Neural cell (in vitro differentiated cells): ENCODE measurements at regions not wholly inside any gene's neighbourhood (a gene's known extent, or its start where the extent isn't known, plus 50 kb on each side); places are given as distances from the start of the nearest gene placed in this dataset.

Source experiments
- EP300 ChIP-seq: fragments of 450-650 bp; conservative IDR thresholded peaks from 2 replicates; pipeline ENCODE4 v1.6.1; 2014; ENCODE audit warnings: antibody characterized with exemption, mild to moderate bottlenecking, moderate library complexity; ENCODE audit not compliant: poor library complexity, severe bottlenecking
- EZH2 ChIP-seq: fragments of 200-600, 300-800 bp; shearing (Covaris generic), sonication (generic); IDR thresholded peaks from 2 replicates; pipeline ENCODE4 v1.6.1; 2014; ENCODE audit warnings: antibody characterized with exemption, low read length, borderline replicate concordance, mild to moderate bottlenecking; ENCODE audit not compliant: insufficient read depth, poor library complexity, severe bottlenecking
- POLR2AphosphoS5 ChIP-seq: IDR thresholded peaks from 2 replicates; pipeline ENCODE4 v1.6.1; 2012
- RAD21 ChIP-seq: fragments of 450-650 bp; conservative IDR thresholded peaks from 2 replicates; pipeline ENCODE4 v1.6.1; 2014; ENCODE audit warnings: antibody characterized with exemption, mild to moderate bottlenecking, moderate library complexity
- SMC3 ChIP-seq: fragments of 450-650 bp; conservative IDR thresholded peaks from 2 replicates; pipeline ENCODE4 v1.6.1; 2014; ENCODE audit warnings: antibody characterized with exemption, mild to moderate bottlenecking, moderate library complexity; ENCODE audit not compliant: poor library complexity
- TAF1 ChIP-seq: IDR thresholded peaks from 2 replicates; pipeline ENCODE4 v1.6.1; 2012; ENCODE audit warnings: low read depth
- TF ChIP-seq, protein P1 (sequence below): fragments of 450-650 bp; IDR thresholded peaks from 2 replicates; pipeline ENCODE4 v1.5.1; 2014; ENCODE audit warnings: antibody characterized with exemption, mild to moderate bottlenecking, moderate library complexity; ENCODE audit not compliant: poor library complexity, severe bottlenecking
- TF ChIP-seq, protein P2 (sequence below): IDR thresholded peaks from 2 replicates; pipeline ENCODE4 v1.6.1; 2012; ENCODE audit warnings: borderline replicate concordance

DNA sequence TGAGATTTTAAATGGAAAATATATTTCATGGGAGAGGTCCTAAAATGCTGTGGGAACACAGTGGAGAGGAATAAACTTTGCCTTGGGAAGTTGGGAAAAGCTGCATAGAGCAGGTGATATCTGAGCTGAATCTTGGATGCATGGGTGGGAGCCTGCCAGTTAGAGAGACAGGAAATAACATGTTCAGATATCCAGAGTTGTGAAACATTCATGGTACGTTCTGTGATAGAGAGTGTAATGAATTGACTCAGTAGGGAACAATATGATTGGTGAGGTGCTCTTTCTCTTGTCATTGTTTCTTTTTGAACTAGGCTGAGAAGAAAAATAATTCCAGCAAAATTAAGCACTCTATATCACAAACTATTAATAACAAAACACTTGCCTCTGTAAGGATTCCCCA is 72.8 kb downstream of the RPS12 start:
- no peak for TF ChIP-seq SMC3
- TF ChIP-seq, protein P1, sequence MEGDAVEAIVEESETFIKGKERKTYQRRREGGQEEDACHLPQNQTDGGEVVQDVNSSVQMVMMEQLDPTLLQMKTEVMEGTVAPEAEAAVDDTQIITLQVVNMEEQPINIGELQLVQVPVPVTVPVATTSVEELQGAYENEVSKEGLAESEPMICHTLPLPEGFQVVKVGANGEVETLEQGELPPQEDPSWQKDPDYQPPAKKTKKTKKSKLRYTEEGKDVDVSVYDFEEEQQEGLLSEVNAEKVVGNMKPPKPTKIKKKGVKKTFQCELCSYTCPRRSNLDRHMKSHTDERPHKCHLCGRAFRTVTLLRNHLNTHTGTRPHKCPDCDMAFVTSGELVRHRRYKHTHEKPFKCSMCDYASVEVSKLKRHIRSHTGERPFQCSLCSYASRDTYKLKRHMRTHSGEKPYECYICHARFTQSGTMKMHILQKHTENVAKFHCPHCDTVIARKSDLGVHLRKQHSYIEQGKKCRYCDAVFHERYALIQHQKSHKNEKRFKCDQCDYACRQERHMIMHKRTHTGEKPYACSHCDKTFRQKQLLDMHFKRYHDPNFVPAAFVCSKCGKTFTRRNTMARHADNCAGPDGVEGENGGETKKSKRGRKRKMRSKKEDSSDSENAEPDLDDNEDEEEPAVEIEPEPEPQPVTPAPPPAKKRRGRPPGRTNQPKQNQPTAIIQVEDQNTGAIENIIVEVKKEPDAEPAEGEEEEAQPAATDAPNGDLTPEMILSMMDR: no peak
- no peak for TF ChIP-seq EZH2
- TF ChIP-seq, protein P2, sequence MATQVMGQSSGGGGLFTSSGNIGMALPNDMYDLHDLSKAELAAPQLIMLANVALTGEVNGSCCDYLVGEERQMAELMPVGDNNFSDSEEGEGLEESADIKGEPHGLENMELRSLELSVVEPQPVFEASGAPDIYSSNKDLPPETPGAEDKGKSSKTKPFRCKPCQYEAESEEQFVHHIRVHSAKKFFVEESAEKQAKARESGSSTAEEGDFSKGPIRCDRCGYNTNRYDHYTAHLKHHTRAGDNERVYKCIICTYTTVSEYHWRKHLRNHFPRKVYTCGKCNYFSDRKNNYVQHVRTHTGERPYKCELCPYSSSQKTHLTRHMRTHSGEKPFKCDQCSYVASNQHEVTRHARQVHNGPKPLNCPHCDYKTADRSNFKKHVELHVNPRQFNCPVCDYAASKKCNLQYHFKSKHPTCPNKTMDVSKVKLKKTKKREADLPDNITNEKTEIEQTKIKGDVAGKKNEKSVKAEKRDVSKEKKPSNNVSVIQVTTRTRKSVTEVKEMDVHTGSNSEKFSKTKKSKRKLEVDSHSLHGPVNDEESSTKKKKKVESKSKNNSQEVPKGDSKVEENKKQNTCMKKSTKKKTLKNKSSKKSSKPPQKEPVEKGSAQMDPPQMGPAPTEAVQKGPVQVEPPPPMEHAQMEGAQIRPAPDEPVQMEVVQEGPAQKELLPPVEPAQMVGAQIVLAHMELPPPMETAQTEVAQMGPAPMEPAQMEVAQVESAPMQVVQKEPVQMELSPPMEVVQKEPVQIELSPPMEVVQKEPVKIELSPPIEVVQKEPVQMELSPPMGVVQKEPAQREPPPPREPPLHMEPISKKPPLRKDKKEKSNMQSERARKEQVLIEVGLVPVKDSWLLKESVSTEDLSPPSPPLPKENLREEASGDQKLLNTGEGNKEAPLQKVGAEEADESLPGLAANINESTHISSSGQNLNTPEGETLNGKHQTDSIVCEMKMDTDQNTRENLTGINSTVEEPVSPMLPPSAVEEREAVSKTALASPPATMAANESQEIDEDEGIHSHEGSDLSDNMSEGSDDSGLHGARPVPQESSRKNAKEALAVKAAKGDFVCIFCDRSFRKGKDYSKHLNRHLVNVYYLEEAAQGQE: no peak
- no peak for TF ChIP-seq EP300
- no peak for TF ChIP-seq POLR2AphosphoS5
- no peak for TF ChIP-seq RAD21
- no peak for TF ChIP-seq TAF1
